DMS53 (cell line): ENCODE measurements at regions not wholly inside any gene's neighbourhood (a gene's known extent, or its start where the extent isn't known, plus 50 kb on each side); places are given as distances from the start of the nearest gene placed in this dataset.

Experiments
- DNase-seq: peaks from one replicate; lab custom pipeline; 2025; lab: John Stamatoyannopoulos, UW

DNA sequence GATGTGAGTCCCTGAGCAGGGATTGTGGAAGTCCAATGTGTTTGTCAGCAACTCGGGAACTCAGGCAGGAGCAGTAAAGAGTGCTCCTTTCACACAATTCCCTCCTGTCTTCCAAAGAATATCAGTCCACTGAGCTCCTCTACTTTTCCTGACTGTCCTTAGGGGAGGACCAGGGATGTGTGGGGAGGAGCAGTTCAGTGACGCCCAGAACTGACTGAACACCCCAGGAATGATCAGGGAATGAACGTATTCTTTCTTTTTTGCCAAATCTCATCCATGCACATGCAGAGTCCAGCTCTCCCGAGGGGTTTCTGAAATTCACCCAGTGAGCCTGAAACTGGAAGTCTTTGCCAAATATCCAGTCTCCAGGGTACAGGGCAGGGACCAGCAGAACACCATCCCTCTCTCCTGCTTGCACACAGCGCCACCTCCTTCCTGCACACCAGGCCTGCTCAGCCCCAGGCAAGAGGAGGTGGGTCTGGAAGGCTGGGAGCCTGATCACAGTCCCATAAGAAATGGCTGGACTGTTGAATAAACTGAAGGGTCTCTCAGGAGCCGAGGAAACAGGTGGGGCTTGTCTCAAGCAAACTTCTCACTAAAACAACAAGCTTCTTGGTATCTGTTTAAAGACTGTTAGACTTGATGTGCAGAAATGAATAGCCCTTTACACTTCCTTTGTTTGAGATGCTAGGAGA is 294.7 kb downstream of the C7orf25 start:
- no peak for DNase-seq

GRCh38 chr7:42614636-42615035 is 297.2 kb downstream of the C7orf25 start:
- DNase-seq: no peak

- no peak for DNase-seq
These were observed 299.9 kb downstream of the C7orf25 start for GRCh38 chr7:42611961-42612360.

DNA sequence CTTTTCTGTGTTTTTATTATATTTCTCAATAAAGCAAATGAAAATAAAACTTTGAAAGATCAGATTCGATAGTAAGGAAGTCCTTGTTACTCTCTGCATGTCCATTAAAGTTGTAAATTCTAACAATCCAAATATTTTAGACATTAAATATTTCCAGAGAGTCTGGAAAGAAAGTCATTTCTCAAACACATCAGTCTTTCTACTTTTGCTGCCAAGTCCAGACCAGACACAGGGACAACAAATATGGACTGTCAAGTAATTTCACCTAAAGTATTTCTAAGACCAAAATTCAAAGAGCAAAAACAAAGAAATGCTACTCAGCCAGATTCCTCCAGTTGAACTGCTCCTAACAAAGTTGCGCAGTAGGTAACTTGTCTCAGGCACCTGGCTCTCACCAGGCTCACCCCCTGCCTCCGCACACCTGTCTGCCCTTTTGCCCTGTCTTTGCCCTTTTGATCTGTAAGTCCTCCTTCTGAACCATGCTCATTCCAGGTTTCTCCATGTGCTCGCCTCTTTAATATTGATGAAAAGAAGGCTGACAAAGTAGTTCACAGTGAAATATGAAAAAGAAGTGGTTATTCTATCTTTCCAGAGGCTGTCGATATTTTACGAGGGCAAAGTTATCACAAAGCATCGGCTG is 300.5 kb downstream of the C7orf25 start:
- DNase-seq: no peak

DNA sequence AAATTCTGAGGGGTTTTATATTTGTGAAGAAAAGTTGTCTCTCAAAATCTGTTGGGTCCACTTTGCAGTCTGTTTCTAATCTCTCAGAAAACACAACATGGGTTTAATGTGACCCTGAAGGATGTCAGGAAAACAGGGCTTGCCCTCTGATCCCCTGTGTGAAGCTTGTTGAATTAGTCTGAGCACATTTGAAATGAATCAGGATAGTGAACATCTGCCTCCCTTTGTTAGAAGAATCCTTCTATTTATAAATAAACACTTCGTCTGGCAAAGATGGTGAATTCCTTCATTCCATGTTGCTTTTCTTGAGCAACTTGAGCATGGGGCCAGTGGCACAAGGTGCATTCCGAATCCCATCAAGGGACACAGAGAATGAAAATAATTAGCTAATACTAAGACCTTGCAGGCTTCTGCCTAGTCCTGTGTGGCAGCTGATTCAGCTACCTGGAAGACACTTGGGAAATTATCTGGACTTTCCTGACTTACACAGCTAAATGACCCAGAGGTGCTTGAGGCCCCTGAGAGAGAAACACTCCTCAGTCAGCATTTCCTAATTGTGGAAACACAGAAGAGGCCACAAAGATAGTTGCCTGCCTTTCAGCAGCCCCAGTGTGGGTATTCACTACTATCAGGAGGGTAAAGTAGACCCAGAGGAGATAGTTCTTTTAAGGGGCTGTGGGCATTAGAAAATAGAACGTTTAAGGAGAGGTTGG is 305.5 kb downstream of the C7orf25 start:
- DNase-seq: no peak

- no peak for DNase-seq
These were observed 306.3 kb downstream of the C7orf25 start for GRCh38 chr7:42605406-42606192.

GRCh38 chr7:42603496-42603895 is 308.4 kb downstream of the C7orf25 start:
- DNase-seq: no peak

- no peak for DNase-seq
These were observed 314.6 kb downstream of the C7orf25 start for GRCh38 chr7:42597300-42597699.

DNA sequence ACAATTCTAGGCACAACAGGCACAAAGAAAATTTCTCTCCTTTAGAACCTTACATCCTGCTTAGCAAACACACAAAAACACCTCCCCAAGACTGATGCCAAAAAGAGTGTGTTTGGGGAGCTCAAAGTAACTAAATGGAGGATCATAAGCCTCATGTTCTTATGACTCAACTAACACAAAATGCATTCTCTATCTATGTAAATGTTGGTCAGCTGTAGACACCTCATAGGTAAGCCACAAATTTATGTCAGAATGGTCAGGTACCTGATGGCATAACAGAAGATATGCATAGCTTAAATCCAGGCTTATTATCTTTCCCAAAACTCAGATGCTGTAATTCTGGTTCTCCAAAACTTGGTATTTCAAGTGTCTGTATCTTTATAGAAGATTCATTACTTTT is 315.1 kb downstream of the C7orf25 start:
- DNase-seq: no peak

- DNase-seq: no peak
These were observed 318.0 kb downstream of the C7orf25 start for GRCh38 chr7:42593860-42594259.

GRCh38 chr7:42590771-42591310 is 321.0 kb downstream of the C7orf25 start:
- no peak for DNase-seq

GRCh38 chr7:42588876-42589275 is 323.0 kb downstream of the C7orf25 start:
- DNase-seq: no peak

- DNase-seq: no peak
These were observed 324.1 kb downstream of the C7orf25 start for GRCh38 chr7:42587806-42588205.

GRCh38 chr7:42580061-42580460 is 331.8 kb downstream of the C7orf25 start:
- DNase-seq: no peak

DNA sequence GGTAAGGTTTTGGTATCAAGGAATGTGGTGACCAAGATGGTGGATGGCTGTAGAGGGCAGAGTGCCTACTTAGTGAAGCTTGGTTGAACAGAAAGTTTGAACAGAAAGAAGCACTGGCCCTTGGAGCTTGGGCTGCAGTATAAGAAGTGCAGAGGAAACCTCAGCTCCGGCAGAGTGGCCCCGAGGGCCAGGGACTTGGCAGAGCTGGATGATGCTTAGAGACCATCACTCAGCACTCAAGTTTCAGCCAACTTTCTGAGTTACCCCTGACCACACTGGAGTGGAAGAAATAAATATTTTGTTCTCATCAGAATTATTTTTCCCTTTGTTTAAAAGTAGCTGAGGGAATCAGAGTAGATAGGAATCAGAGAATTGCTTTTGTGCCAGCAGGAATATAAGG is 336.7 kb downstream of the C7orf25 start:
- no peak for DNase-seq

DNA sequence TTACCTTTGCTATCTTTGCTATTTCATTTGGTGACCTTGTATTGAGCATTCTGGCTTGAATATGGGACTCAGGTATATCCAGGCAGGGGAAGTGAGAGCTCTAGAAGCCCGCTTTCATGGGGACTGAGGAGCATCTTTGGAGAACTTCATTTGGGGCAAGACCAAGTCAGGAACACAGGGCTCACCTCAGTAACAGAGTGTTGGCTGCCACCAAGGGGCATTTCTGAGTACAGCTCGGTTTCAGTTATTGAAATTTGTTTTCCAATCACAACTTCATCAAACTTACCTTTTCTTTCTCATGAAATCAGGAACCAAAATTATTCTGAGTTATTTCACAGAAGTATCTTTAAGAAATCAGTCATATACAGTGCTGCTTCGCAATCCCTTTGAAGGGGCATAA is 337.2 kb downstream of the C7orf25 start:
- peak; percentile 7 for DNase-seq

- no peak for DNase-seq
These were observed 337.1 kb upstream of the GLI3 start for GRCh38 chr7:42573881-42574672.

GRCh38 chr7:42572561-42572960 is 335.6 kb upstream of the GLI3 start:
- no peak for DNase-seq

- DNase-seq: no peak
These were observed 335.0 kb upstream of the GLI3 start for GRCh38 chr7:42572056-42572455.

DNA sequence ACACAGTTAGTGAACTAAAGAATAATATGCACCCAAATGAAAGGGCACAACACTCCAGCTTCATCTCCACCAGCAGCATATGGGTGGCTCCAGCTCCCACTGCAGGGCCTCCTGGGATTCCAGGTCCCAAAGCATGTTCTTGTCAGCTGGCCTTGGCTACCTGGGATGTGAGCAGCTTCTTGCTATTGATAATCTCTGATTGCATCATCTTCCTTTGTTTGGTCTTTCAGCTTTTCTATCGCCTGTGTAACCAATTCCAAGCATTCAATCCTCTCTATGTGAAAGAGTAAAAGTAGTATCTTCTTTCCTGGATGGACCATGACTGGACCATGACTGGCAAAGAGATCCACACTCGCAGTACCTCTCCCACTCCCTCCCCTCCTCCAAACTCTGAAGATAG is 333.9 kb upstream of the GLI3 start:
- no peak for DNase-seq

DNA sequence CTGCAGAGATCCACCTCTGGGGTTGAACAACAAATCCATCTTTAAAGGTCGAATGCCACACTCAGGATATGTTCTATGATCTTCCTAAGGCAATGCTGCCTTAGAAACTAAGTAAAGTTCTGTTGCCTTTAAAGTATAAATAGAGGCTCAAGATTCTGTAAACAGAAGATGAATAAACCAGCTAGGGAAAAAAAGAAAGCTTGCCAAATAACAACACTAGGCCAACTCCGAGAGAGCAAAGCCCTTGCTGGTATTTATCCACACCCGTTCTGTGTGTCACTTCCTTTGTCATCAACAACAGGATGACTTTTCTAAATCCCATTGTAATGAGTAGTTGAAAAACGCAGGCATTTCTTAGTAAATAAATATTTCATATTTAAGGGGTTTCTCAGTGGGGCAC is 330.0 kb upstream of the GLI3 start:
- DNase-seq: no peak
